AG09319 (cell line): ENCODE measurements at regions not wholly inside any gene's neighbourhood (a gene's known extent, or its start where the extent isn't known, plus 50 kb on each side); places are given as distances from the start of the nearest gene placed in this dataset.

Experiments used
- DNase-seq: peaks from one replicate; pipeline ENCODE4 v3.0.0-alpha.2; 2010; ENCODE audit warnings: low read depth; ENCODE audit errors: extremely low read depth
- CTCF ChIP-seq: IDR thresholded peaks from 2 replicates; pipeline ENCODE4 v1.5.1; 2011; ENCODE audit warnings: low read depth, mild to moderate bottlenecking, inconsistent platforms, low read length, moderate library complexity

DNA sequence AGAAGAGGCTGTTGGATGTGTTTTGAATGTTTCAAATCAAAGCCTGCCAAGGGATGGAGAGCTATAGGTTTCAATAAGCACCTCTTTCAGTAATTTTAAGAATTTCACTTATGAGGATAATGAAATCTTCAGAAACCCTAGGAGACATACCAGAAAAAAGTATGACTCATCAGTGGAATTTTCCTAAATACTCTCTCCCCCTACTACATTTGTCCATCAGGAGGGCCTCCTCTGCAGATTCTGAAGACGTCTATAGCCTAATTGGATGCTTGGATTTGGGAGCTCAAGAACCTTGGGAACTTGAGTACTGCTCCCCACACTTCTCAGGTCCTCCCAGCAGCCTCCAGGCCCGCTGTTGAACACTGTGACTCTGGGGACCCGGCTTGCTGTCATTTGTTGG, 374.3 kb downstream of the SLC4A3 start:
- DNase-seq: no peak
- TF ChIP-seq CTCF: no peak; the same call in 1 of the 2 replicates

GRCh38 chr2:220002251-220002650, 374.8 kb downstream of the SLC4A3 start:
- no peak for TF ChIP-seq CTCF
- DNase-seq: no peak

- no peak for DNase-seq
- TF ChIP-seq CTCF: no peak
These were observed 375.3 kb downstream of the SLC4A3 start for GRCh38 chr2:220002699-220003098.

- no peak for DNase-seq
- TF ChIP-seq CTCF: no peak
These were observed 377.9 kb downstream of the SLC4A3 start for GRCh38 chr2:220005362-220005761.

DNA sequence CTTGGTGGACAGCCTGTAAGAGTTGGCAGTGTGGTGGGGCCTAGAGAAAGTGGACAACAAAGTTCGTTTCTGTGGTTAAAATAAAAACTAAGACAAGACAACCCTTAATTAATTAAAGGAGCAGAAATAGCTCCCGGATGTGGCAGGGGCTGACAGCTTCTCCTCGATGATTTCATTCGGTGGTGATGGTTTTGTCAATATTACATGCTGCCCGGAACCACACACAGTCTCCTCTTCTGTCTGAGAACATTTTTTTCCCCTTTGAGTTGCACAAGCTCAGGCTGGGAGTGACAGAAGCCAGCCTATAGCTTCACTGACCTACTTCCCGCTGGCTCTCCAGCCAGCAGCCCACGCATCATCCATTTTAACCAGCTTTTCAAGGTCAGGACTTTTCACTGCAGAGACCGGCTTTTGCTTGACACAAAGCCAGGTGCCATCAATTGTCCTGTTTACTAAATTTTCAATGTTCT, 378.8 kb downstream of the SLC4A3 start:
- no peak for DNase-seq
- no peak for TF ChIP-seq CTCF

DNA sequence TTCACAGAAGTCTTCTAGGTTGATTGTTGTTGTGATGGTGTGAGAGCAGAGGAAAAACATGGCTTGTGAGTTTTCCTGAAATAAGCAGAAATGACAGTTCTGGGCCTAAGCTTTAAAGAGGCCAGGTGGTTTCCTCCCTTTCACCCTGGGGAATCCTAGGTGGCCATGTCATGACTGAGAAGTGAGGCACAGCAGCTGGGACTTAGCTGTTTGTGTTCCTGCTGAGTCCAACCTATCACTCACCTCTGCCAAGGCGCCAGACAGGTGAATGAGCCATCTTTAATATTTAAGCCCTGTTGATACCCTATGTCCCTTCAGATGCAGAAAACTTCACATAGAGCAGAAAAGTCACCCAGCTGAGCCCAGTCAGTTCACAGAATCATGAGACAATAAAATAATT, 384.4 kb downstream of the SLC4A3 start:
- no peak for DNase-seq
- no peak for TF ChIP-seq CTCF

DNA sequence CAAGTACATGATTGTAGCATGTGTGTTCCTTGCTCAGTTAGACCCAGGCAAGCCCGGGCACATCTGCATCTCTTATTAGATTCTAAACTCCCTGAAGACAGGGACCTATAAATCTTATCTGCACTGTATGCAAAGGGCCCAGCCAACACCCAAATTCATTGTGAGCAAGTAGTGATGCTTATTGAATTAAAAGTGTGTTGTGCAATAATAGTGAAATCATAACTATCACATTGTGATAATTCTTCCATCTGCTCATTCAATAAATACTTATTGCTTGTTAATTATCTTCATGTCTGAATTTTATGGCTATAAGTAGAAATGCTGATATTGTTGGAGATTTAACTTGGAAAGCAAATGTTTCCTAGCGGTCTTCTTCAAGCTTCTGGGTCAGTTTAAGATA, 387.5 kb downstream of the SLC4A3 start:
- no peak for TF ChIP-seq CTCF
- no peak for DNase-seq
